ENCODE measurements at regions not wholly inside any gene's neighbourhood (a gene's known extent, or its start where the extent isn't known, plus 50 kb on each side); places are given as distances from the start of the nearest gene placed in this dataset.

- DNase-seq (ENCODE audit: insufficient read length, low spot score) = no peak
- FAIRE-seq = no peak
- TF ChIP-seq POLR2A (IDR thresholded peaks at IDR 0.05; ENCODE audit: low read depth, low read length) = no peak
These were observed 155.5 kb downstream of the DACT1 start for GRCh38 chr14:58793131-58793740.

GRCh38 chr14:58794993-58795762 is 157.4 kb downstream of the DACT1 start:
- DNase-seq (ENCODE audit: insufficient read length, low spot score) (no peak), FAIRE-seq (no peak)
- no peak for TF ChIP-seq POLR2A (IDR thresholded peaks at IDR 0.05; ENCODE audit: low read depth, low read length)

GRCh38 chr14:58796242-58797009 is 158.7 kb downstream of the DACT1 start:
- TF ChIP-seq POLR2A (IDR thresholded peaks at IDR 0.05; ENCODE audit: low read depth, low read length) = no peak
- DNase-seq (ENCODE audit: insufficient read length, low spot score) = no peak

GRCh38 chr14:58797010-58797429 is 159.3 kb downstream of the DACT1 start:
- FAIRE-seq (no peak), DNase-seq (ENCODE audit: insufficient read length, low spot score) (no peak)
- no peak for TF ChIP-seq POLR2A (IDR thresholded peaks at IDR 0.05; ENCODE audit: low read depth, low read length)

More at GRCh38 chr14:58796242-58797009, 158.7 kb downstream of the DACT1 start:
- no peak for FAIRE-seq

- DNase-seq (ENCODE audit: insufficient read length, low spot score) (no peak), FAIRE-seq (no peak)
- no peak for TF ChIP-seq POLR2A (IDR thresholded peaks at IDR 0.05; ENCODE audit: low read depth, low read length)
These were observed 160.4 kb downstream of the DACT1 start for GRCh38 chr14:58798173-58798572.

GRCh38 chr14:58801086-58801485 is 163.3 kb downstream of the DACT1 start:
- FAIRE-seq (no peak), DNase-seq (ENCODE audit: insufficient read length, low spot score) (no peak)
- no peak for TF ChIP-seq POLR2A (IDR thresholded peaks at IDR 0.05; ENCODE audit: low read depth, low read length)

- DNase-seq (ENCODE audit: insufficient read length, low spot score) (no peak), FAIRE-seq (no peak)
- no peak for TF ChIP-seq POLR2A (IDR thresholded peaks at IDR 0.05; ENCODE audit: low read depth, low read length)
These were observed 167.3 kb downstream of the DACT1 start for GRCh38 chr14:58805057-58805456.

- FAIRE-seq (no peak), DNase-seq (ENCODE audit: insufficient read length, low spot score) (no peak)
- no peak for TF ChIP-seq POLR2A (IDR thresholded peaks at IDR 0.05; ENCODE audit: low read depth, low read length)
These were observed 168.0 kb downstream of the DACT1 start for GRCh38 chr14:58805605-58806409.

- DNase-seq (ENCODE audit: insufficient read length, low spot score) (no peak), FAIRE-seq (no peak)
- TF ChIP-seq POLR2A (IDR thresholded peaks at IDR 0.05; ENCODE audit: low read depth, low read length) = no peak
These were observed 169.4 kb downstream of the DACT1 start for GRCh38 chr14:58807191-58807590.

GRCh38 chr14:58808828-58809227 is 171.1 kb downstream of the DACT1 start:
- DNase-seq (ENCODE audit: insufficient read length, low spot score) (no peak), FAIRE-seq (no peak)
- TF ChIP-seq POLR2A (IDR thresholded peaks at IDR 0.05; ENCODE audit: low read depth, low read length) = no peak

- DNase-seq (ENCODE audit: insufficient read length, low spot score) = no peak
- TF ChIP-seq POLR2A (IDR thresholded peaks at IDR 0.05; ENCODE audit: low read depth, low read length) = no peak
- FAIRE-seq = no peak
These were observed 171.8 kb downstream of the DACT1 start for GRCh38 chr14:58809520-58809919.

GRCh38 chr14:58812050-58812910 is 174.5 kb downstream of the DACT1 start:
- FAIRE-seq (no peak), DNase-seq (ENCODE audit: insufficient read length, low spot score) (no peak)
- no peak for TF ChIP-seq POLR2A (IDR thresholded peaks at IDR 0.05; ENCODE audit: low read depth, low read length)

GRCh38 chr14:58813745-58814144 is 176.0 kb downstream of the DACT1 start:
- no peak for FAIRE-seq
- no peak for DNase-seq (ENCODE audit: insufficient read length, low spot score)

More at GRCh38 chr14:58813745-58814144, 176.0 kb downstream of the DACT1 start:
- TF ChIP-seq POLR2A (IDR thresholded peaks at IDR 0.05; ENCODE audit: low read depth, low read length) = no peak

All from H54 (cell line).